Choroid plexus epithelial cell (primary cell): ENCODE measurements at regions not wholly inside any gene's neighbourhood (a gene's known extent, or its start where the extent isn't known, plus 50 kb on each side); places are given as distances from the start of the nearest gene placed in this dataset.
"Not testable (repeated sequence)": the region's sequence is repeated elsewhere in the genome, so short reads cannot be mapped to it uniquely, and the experiment has no call there.

Source experiments
- DNase-seq: peaks from one replicate; pipeline ENCODE4 v3.0.0-alpha.2; 2010; ENCODE audit warnings: low read depth
- H3K4me3 ChIP-seq: 2 replicates; pipeline ENCODE4 v1.5.1; 2011; ENCODE audit warnings: low read depth, mild to moderate bottlenecking, control low read depth, low read length, moderate library complexity
- CTCF ChIP-seq: conservative IDR thresholded peaks from 2 replicates; pipeline ENCODE4 v1.5.1; 2011; ENCODE audit warnings: low read depth, mild to moderate bottlenecking, control low read depth, inconsistent platforms, low read length, moderate library complexity

- TF ChIP-seq CTCF: no peak
- DNase-seq: no peak
- H3K4me3 ChIP-seq: no peak overlapping the region
Observed at GRCh38 chr16:85239239-85239638, 127.0 kb upstream of the CIBAR2 start.

- H3K4me3 ChIP-seq: no peak overlapping the region
- no peak for DNase-seq
- TF ChIP-seq CTCF: no peak
Observed at GRCh38 chr16:85239871-85240270, 127.6 kb upstream of the CIBAR2 start.

- no peak for TF ChIP-seq CTCF
- DNase-seq: no peak
- H3K4me3 ChIP-seq: no peak overlapping the region
Observed at GRCh38 chr16:85240982-85241924, 129.0 kb upstream of the CIBAR2 start.

- no peak overlapping the region for H3K4me3 ChIP-seq
- no peak for TF ChIP-seq CTCF
- DNase-seq: no peak
Observed at GRCh38 chr16:85242140-85242539, 129.9 kb upstream of the CIBAR2 start.

GRCh38 chr16:85243308-85243707, 131.0 kb upstream of the CIBAR2 start:
- TF ChIP-seq CTCF: no peak

GRCh38 chr16:85244452-85244851, 132.2 kb upstream of the CIBAR2 start:
- H3K4me3 ChIP-seq, DNase-seq: not testable (repeated sequence)

More at GRCh38 chr16:85243308-85243707, 131.0 kb upstream of the CIBAR2 start:
- H3K4me3 ChIP-seq: no peak overlapping the region
- DNase-seq: no peak

GRCh38 chr16:85245307-85246172, 133.3 kb upstream of the CIBAR2 start:
- TF ChIP-seq CTCF: peak; percentile 93
- no peak overlapping the region for H3K4me3 ChIP-seq

More at GRCh38 chr16:85245307-85246172, 133.3 kb upstream of the CIBAR2 start:
- peak; percentile 84 for DNase-seq
